WI38 (cell line): ENCODE measurements at regions not wholly inside any gene's neighbourhood (a gene's known extent, or its start where the extent isn't known, plus 50 kb on each side); places are given as distances from the start of the nearest gene placed in this dataset.

ENCODE experiments used
- H3K4me3 ChIP-seq: 2 replicates; pipeline ENCODE4 v1.5.1; 2011; ENCODE audit warnings: low read depth, mild to moderate bottlenecking, control low read depth, low read length
- TF ChIP-seq, protein P1 (sequence below): IDR thresholded peaks from 2 replicates; pipeline ENCODE4 v1.5.1; 2012; ENCODE audit warnings: low read depth, mild to moderate bottlenecking, control low read depth, low read length

DNA sequence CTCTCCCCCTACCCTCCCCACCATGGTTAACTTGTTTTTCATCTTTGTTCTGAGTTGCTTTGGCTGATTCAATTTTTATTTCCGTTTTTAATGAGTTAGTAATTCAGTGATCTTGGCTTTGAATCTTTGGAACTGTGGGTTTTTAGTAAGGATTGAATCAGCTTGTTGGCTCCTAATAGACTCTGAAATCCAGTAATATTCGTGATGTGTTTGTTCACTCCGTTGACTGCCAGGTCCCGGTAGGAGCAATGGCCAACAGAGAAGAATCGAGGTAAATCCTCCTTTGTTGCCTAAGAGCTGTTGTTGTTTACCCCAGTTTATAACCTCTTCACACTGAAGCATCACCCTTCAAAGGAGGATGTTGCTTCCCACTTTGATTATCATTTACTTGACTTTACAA is 92.7 kb downstream of the PCSK1 start:
- no peak overlapping the region for H3K4me3 ChIP-seq

DNA sequence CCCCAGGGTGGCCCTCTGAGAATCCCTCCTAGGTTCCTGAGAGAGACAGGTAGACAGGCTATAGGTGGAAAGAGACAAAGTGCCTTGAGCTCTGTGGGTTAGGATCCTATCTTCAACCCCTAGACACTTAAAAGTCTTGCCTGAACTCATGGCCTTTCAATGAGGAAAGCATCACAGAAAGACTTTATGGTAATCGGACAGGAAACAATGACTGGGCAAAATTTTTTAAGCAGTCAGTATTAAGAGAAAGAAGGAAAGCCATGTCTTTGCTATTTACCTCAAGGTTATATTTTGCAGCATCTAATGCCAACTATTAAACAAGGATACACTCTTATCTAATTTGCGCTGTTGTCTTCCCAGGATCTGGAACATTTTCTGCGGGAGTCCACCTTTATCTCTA is 93.2 kb downstream of the PCSK1 start:
- H3K4me3 ChIP-seq = no peak overlapping the region
- TF ChIP-seq, protein P1, sequence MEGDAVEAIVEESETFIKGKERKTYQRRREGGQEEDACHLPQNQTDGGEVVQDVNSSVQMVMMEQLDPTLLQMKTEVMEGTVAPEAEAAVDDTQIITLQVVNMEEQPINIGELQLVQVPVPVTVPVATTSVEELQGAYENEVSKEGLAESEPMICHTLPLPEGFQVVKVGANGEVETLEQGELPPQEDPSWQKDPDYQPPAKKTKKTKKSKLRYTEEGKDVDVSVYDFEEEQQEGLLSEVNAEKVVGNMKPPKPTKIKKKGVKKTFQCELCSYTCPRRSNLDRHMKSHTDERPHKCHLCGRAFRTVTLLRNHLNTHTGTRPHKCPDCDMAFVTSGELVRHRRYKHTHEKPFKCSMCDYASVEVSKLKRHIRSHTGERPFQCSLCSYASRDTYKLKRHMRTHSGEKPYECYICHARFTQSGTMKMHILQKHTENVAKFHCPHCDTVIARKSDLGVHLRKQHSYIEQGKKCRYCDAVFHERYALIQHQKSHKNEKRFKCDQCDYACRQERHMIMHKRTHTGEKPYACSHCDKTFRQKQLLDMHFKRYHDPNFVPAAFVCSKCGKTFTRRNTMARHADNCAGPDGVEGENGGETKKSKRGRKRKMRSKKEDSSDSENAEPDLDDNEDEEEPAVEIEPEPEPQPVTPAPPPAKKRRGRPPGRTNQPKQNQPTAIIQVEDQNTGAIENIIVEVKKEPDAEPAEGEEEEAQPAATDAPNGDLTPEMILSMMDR = no peak

More for the DNA sequence above, 92.7 kb downstream of the PCSK1 start:
- TF ChIP-seq, protein P1 = no peak

DNA sequence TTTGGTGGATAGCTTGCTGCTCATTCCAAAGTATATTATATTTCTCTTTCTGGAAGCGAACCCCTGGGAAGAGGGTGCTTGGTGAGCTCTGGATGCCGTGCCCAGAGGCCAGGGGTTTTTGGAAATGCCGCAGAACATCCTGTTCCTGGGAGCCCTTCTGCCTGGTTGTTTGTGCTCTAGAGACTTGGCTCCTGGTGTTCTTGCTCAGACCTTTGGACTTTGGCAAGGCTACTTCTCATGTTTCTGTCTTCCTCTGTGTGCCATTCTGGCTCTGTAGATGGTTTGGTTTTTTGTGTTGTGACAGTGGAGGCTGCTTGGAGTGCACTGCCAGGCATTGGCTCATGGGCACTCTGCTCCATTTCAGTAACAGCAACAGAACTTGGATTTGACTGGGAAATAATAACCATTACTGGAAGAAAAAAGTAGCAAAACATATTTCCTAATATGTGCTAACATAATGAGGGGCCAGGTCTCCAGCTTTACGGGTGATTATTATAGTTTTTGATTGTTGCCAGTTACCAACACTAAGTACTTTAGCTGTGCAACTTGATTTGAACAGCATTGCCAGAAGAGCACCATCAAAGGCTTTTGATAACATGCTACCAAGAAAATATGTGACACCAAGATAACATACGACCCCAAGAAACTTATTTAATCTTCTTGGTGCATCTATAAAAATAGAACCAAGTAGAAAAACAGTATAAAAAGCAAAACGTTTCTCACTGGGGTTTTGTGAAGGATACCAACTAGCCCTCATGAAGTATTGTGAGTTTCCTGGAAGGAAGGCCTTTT is 94.2 kb downstream of the PCSK1 start:
- H3K4me3 ChIP-seq = no peak overlapping the region
- TF ChIP-seq, protein P1 = no peak

DNA sequence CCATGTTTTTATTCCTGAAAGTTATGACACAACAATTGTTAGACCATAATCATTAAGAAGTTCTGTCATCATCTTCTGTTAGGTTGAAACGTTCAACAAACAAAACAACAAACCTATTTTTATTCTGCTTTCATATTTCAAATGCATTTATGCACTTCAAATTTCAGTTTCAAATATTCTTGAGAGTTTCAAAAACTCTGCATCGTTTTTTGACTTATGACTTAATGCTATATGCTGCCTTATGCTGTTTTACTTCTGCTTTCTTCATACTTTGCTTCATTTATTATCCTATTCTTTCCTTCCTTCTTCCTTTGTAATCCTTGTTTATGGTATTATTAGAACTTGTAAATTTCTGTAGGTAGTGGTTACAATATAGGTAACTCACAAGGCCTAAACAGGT is 95.0 kb downstream of the PCSK1 start:
- TF ChIP-seq, protein P1 = no peak

DNA sequence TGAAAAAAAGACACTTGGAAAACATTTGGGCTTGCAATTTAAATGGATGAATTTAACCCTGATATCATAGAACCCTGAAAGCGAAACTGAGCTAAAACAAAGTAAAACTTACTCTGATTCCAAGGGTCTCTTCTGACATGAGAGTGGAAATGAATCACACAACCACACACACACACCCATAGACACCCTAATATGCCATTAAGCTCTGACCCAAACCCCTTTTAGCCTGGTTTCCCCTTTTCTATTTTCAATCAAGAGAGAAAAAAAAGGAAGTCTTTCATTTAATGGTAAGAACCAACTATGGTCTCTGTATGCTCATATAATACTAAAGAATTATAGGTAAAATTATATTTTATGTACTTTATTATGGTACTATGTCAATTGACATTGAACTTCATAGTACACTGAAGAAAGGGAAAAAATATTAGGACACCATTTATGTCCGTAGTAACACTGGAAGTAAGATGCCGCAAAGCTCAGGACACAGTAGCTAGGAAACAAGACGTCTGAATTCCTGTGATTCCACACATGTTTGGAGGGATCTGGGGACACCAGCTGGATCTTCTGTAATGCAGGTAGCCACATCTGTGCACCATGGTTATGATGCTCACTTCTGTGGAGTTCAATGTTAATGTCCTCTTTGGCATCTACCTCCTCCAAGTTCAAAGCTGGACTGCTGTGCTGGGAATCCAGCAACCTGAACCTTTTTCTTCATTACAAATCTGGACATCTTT is 95.8 kb downstream of the PCSK1 start:
- TF ChIP-seq, protein P1 = no peak

More for the DNA sequence above, 95.0 kb downstream of the PCSK1 start:
- no peak overlapping the region for H3K4me3 ChIP-seq

DNA sequence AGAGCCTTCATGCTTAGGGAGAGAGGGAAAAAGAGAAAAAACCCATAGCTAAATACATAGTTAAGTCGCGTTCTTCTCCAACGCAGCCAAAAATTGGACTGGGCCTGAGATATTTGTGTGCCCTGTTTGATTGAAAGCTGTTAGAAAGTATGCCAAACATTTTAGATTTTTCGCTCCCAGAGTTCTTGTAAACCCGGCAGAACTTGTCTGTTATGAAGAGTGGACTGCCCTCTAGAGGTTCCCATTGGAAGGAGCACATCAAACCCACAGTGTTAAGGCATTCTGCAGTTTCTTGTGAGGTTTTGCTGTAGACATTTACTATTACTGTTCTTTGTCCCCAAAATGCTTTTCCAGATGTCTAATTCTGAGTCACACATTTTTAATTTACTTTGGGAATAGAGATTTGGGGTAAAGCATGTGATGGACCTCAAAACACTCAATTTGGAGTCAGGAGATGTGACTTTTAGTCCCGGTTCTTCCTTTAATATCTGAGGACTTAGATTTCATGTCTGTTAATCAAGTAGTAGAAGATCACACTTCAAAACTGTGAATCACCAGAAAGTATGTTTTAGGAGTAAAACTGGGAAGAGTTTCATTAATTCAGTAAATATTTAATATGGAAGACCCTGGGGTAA is 96.6 kb downstream of the PCSK1 start:
- TF ChIP-seq, protein P1 = peak; percentile 72
- no peak overlapping the region for H3K4me3 ChIP-seq

More for the DNA sequence above, 95.8 kb downstream of the PCSK1 start:
- H3K4me3 ChIP-seq = no peak overlapping the region

DNA sequence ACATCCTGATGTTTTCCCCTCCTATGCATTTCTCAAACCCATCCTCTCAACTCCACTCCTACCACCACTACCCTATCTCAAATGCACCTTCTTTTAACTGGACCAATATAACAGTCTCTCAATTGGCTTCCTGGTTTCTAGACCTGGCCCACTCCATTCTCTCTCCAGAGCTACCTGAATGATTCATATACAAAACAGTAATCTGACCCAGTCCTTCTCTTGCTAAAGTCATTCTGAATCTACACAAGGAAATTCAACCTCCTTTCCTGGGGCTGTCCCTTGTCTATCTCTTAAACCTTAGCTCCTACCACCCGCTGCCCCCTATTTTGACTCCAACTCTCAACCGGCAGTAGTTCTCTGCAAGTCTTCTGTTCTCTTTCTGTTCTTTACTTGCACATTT is 97.2 kb downstream of the PCSK1 start:
- no peak overlapping the region for H3K4me3 ChIP-seq
- TF ChIP-seq, protein P1 = no peak
